PC-3 (cell line): ENCODE measurements at regions not wholly inside any gene's neighbourhood (a gene's known extent, or its start where the extent isn't known, plus 50 kb on each side); places are given as distances from the start of the nearest gene placed in this dataset.

Source experiments
- EZH2 ChIP-seq: fragments of 300-600 bp; sonication (generic); IDR thresholded peaks from one replicate; pipeline ENCODE4 v1.6.1; 2017; ENCODE audit warnings: antibody characterized with exemption, mild to moderate bottlenecking, low read length; ENCODE audit not compliant: unreplicated experiment
- TF ChIP-seq, protein P1 (sequence below): fragments of 300-600 bp; sonication (generic); conservative IDR thresholded peaks from 2 replicates; pipeline ENCODE4 v1.5.1; 2017; ENCODE audit warnings: antibody characterized with exemption, low read depth, mild to moderate bottlenecking, low read length

- TF ChIP-seq, protein P1, sequence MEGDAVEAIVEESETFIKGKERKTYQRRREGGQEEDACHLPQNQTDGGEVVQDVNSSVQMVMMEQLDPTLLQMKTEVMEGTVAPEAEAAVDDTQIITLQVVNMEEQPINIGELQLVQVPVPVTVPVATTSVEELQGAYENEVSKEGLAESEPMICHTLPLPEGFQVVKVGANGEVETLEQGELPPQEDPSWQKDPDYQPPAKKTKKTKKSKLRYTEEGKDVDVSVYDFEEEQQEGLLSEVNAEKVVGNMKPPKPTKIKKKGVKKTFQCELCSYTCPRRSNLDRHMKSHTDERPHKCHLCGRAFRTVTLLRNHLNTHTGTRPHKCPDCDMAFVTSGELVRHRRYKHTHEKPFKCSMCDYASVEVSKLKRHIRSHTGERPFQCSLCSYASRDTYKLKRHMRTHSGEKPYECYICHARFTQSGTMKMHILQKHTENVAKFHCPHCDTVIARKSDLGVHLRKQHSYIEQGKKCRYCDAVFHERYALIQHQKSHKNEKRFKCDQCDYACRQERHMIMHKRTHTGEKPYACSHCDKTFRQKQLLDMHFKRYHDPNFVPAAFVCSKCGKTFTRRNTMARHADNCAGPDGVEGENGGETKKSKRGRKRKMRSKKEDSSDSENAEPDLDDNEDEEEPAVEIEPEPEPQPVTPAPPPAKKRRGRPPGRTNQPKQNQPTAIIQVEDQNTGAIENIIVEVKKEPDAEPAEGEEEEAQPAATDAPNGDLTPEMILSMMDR = no peak
- no peak for TF ChIP-seq EZH2
Measured at GRCh38 chr19:33891773-33892172, 95.1 kb downstream of the KCTD15 start.
